ENCODE measurements at regions not wholly inside any gene's neighbourhood (a gene's known extent, or its start where the extent isn't known, plus 50 kb on each side); places are given as distances from the start of the nearest gene placed in this dataset.

DNA sequence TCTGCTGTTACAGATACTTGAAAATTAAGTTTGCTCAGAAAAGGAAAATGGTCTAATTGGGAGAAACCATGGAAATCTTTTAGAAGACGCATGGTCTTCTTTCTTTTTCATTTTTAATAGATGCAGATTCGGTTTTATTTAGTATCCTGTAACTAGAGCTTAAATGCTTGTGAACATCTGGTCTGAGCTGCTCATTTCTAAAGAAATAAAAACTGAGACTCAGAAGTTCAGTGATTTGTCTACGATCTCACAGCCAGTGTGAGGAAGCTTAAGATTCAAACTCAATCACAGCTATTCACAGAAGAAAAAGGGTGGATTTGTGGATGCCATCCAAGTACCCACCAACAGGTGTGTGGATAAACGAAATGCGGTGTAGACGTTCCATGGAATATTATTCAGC is 80.0 kb upstream of the TIAM1 start:
- Histone ChIP-seq H3K4me3 (ENCODE audit: low read depth, low read length, poor library complexity, severe bottlenecking) (no peak overlapping the region), H3K9me3 (ENCODE audit: low read depth, low read length, poor library complexity, severe bottlenecking) (no peaks in the 10 kb centered on the region), H3K4me1 (ENCODE audit: insufficient read depth, low read length, poor library complexity, severe bottlenecking) (no peaks in the 10 kb centered on the region), H3K27me3 (replicated peaks; ENCODE audit: insufficient read depth, low read depth, low read length, poor library complexity) (no peaks in the 10 kb centered on the region), H3K36me3 (ENCODE audit: insufficient read depth, low read length, poor library complexity, severe bottlenecking) (no peaks in the 10 kb centered on the region), H3K27ac (ENCODE audit: low read depth, low read length, poor library complexity, severe bottlenecking) (no peak overlapping the region)
- ChIA-PET POLR2A (ENCODE audit: low non-redundant PET) (no interaction called here), CTCF (no interaction called here)
- BruUV-seq (replicated peaks), result no TSS peak
- intact Hi-C loops (cut with micrococcal nuclease; ENCODE audit: unreplicated experiment), result no loop called here
- no peak for DNase-seq (ENCODE audit: low spot score)
- TF ChIP-seq, protein P1, sequence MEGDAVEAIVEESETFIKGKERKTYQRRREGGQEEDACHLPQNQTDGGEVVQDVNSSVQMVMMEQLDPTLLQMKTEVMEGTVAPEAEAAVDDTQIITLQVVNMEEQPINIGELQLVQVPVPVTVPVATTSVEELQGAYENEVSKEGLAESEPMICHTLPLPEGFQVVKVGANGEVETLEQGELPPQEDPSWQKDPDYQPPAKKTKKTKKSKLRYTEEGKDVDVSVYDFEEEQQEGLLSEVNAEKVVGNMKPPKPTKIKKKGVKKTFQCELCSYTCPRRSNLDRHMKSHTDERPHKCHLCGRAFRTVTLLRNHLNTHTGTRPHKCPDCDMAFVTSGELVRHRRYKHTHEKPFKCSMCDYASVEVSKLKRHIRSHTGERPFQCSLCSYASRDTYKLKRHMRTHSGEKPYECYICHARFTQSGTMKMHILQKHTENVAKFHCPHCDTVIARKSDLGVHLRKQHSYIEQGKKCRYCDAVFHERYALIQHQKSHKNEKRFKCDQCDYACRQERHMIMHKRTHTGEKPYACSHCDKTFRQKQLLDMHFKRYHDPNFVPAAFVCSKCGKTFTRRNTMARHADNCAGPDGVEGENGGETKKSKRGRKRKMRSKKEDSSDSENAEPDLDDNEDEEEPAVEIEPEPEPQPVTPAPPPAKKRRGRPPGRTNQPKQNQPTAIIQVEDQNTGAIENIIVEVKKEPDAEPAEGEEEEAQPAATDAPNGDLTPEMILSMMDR (conservative IDR thresholded peaks at IDR 0.05; ENCODE audit: low read depth, low read length), result no peak
- TF ChIP-seq EZH2 (IDR thresholded peaks at IDR 0.05; ENCODE audit: borderline replicate concordance, low read depth, low read length, poor library complexity, severe bottlenecking), result no peak

DNA sequence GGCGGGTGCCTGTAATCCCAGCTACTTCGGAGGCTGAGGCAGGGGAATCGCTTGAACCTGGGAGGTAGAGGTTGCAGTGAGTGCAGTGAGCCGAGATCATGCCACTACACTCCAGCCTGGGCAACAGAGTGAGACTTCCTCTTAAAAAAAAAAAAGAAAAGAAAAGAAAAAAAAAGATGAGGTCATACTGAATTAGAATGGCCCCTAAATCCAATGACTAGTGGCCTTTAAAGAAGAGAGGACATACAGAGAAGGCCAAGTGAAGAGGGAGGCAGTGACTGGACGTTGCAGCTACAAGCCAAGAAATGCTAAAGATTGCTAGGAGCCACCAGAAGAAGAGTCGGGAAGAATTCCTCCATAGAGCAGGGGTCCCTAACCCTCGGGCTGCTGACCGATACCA is 76.9 kb upstream of the TIAM1 start:
- TF ChIP-seq, protein P1 (conservative IDR thresholded peaks at IDR 0.05; ENCODE audit: low read depth, low read length), result no peak
- no peak for TF ChIP-seq EZH2 (IDR thresholded peaks at IDR 0.05; ENCODE audit: borderline replicate concordance, low read depth, low read length, poor library complexity, severe bottlenecking)
- Histone ChIP-seq H3K9me3 (ENCODE audit: low read depth, low read length, poor library complexity, severe bottlenecking) (peaks cover 5% of the 10 kb centered on the region), H3K4me3 (ENCODE audit: low read depth, low read length, poor library complexity, severe bottlenecking) (no peak overlapping the region), H3K36me3 (ENCODE audit: insufficient read depth, low read length, poor library complexity, severe bottlenecking) (no peaks in the 10 kb centered on the region), H3K27ac (ENCODE audit: low read depth, low read length, poor library complexity, severe bottlenecking) (no peak overlapping the region), H3K27me3 (replicated peaks; ENCODE audit: insufficient read depth, low read depth, low read length, poor library complexity) (no peaks in the 10 kb centered on the region), H3K4me1 (ENCODE audit: insufficient read depth, low read length, poor library complexity, severe bottlenecking) (no peaks in the 10 kb centered on the region)
- ChIA-PET POLR2A (ENCODE audit: low non-redundant PET) (no interaction called here), CTCF (no interaction called here)
- intact Hi-C loops (cut with micrococcal nuclease; ENCODE audit: unreplicated experiment), result no loop called here
- BruUV-seq (replicated peaks), result no TSS peak
- no peak for DNase-seq (ENCODE audit: low spot score)

DNA sequence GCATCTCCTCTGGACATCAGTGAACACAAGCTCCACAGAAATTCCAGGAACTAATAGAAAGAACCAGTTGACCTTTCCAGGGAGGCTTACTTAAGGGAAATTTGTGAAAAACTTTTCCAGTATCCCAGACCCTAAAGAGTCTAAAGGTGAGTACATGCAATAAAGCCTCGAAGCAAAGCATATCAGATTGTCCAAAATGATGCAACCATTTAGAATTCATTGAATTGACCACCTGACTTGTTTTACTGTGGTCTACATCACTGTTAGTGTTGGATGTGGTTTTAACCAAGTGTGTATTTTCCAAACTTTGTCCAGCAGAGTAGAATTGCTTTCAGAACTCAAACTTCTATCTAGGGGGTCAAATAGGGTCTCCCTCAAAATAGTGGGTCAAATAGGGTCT is 76.3 kb upstream of the TIAM1 start:
- Histone ChIP-seq H3K36me3 (ENCODE audit: insufficient read depth, low read length, poor library complexity, severe bottlenecking) (no peaks in the 10 kb centered on the region), H3K4me1 (ENCODE audit: insufficient read depth, low read length, poor library complexity, severe bottlenecking) (no peaks in the 10 kb centered on the region), H3K27me3 (replicated peaks; ENCODE audit: insufficient read depth, low read depth, low read length, poor library complexity) (no peaks in the 10 kb centered on the region), H3K27ac (ENCODE audit: low read depth, low read length, poor library complexity, severe bottlenecking) (no peak overlapping the region), H3K9me3 (ENCODE audit: low read depth, low read length, poor library complexity, severe bottlenecking) (peaks cover 5% of the 10 kb centered on the region), H3K4me3 (ENCODE audit: low read depth, low read length, poor library complexity, severe bottlenecking) (no peak overlapping the region)
- no TSS peak for BruUV-seq (replicated peaks)
- POLR2A ChIA-PET (ENCODE audit: low non-redundant PET), result no interaction called here
- intact Hi-C loops (cut with micrococcal nuclease; ENCODE audit: unreplicated experiment), result no loop called here
- TF ChIP-seq, protein P1 (conservative IDR thresholded peaks at IDR 0.05; ENCODE audit: low read depth, low read length), result no peak
- TF ChIP-seq EZH2 (IDR thresholded peaks at IDR 0.05; ENCODE audit: borderline replicate concordance, low read depth, low read length, poor library complexity, severe bottlenecking), result no peak
- CTCF ChIA-PET, result no interaction called here
- no peak for DNase-seq (ENCODE audit: low spot score)
